K562 (cell line): ENCODE measurements at regions not wholly inside any gene's neighbourhood (a gene's known extent, or its start where the extent isn't known, plus 50 kb on each side); places are given as distances from the start of the nearest gene placed in this dataset.

Source experiments
- ATAC-seq: fragments of 200-7000 bp; cut with Tn5 transposase; 3 replicates; pipeline ENCODE4 v1.9.1; 2020; ENCODE audit warnings: moderate library complexity
- BruUV-seq: library from RNA; stranded (reverse); fragments of 400-500 nt; replicated peaks from 2 replicates; lab custom pipeline; 2021; lab: Mats Ljungman, UMichigan
- CTCF ChIA-PET: fragments of 300-600 bp; formaldehyde crosslinking; extraction: SDS; loops from one replicate; lab custom pipeline; 2021; ENCODE audit warnings: low intra/inter-chr PET ratio; lab: Yijun Ruan, JAX
- POLR2A ChIA-PET: fragments of 300-600, 350-650 bp; sonication (Branson Sonifier 250); formaldehyde crosslinking; extraction: SDS; loops from one replicate; lab custom pipeline; 2021; ENCODE audit warnings: antibody characterized with exemption, inconsistent platforms; lab: Yijun Ruan, JAX
- DNase-seq, 4 experiments: peaks; one replicate each; pipeline versions ENCODE4 v3.0.0 to v3.0.0-alpha.2; 2011 to 2018; ENCODE audit warnings: low spot score in 3 of 4, mixed read lengths in 3 of 4; ENCODE audit errors: extremely low read depth in 1 of 4
- FAIRE-seq: peaks from 2 replicates; lab custom pipeline; 2011; peaks lifted over from hg19 to GRCh38; lab: Jason Lieb, UNC
- H2AFZ ChIP-seq: 2 replicates; pipeline ENCODE4 v1.6.0; 2011; ENCODE audit warnings: low read depth, low read length, control low read depth, inconsistent platforms
- H3K27ac ChIP-seq: fragments of 200-600 bp; 3 replicates; pipeline ENCODE4 v1.8.0; 2011; ENCODE audit warnings: low read depth, mild to moderate bottlenecking, control low read depth, inconsistent platforms, low read length, moderate library complexity, mixed read lengths; ENCODE audit errors: extremely low read depth
- H3K27me3 ChIP-seq, 2 experiments: fragments of 300-600 bp in 1 of 2; 2 replicates in 1 of 2; 3 replicates in 1 of 2; pipeline versions ENCODE4 v1.6.0 to v1.8.0; 2011; ENCODE audit warnings: inconsistent platforms in 2 of 2, low read length in 2 of 2, mild to moderate bottlenecking in 1 of 2, mixed read lengths in 1 of 2, moderate library complexity in 1 of 2; ENCODE audit not compliant: control insufficient read depth in 2 of 2, insufficient read depth in 2 of 2
- H3K36me3 ChIP-seq: fragments of 300-600 bp; 3 replicates; pipeline ENCODE4 v1.8.0; 2011; ENCODE audit warnings: mild to moderate bottlenecking, low read length, inconsistent platforms; ENCODE audit not compliant: control insufficient read depth, insufficient read depth
- H3K4me1 ChIP-seq, 2 experiments: fragments of 200-600 bp in 1 of 2; replicated peaks in 1 of 2; 2 replicates in 1 of 2; 3 replicates in 1 of 2; pipeline versions ENCODE4 v1.5.1 to v1.8.0; 2011; ENCODE audit warnings: inconsistent platforms in 2 of 2, low read length in 2 of 2, mild to moderate bottlenecking in 1 of 2, mixed read lengths in 1 of 2, moderate library complexity in 1 of 2; ENCODE audit not compliant: control insufficient read depth in 2 of 2, insufficient read depth in 2 of 2
- H3K4me2 ChIP-seq: 2 replicates; pipeline ENCODE4 v1.6.1; 2011; ENCODE audit warnings: low read length, control low read depth, inconsistent platforms, mixed read lengths; ENCODE audit not compliant: insufficient read depth
- H3K4me3 ChIP-seq: fragments of 200-600 bp; sonication (generic), shearing (Covaris generic); 2 replicates; pipeline ENCODE4 v1.5.1; 2016; ENCODE audit warnings: control low read depth, inconsistent platforms
- H3K79me2 ChIP-seq: fragments of 200-600 bp; 3 replicates; pipeline ENCODE4 v1.8.0; 2011; ENCODE audit warnings: low read length, inconsistent platforms; ENCODE audit not compliant: control insufficient read depth, insufficient read depth
- H3K9ac ChIP-seq, 2 experiments: 2 replicates each; pipeline versions ENCODE4 v1.6.0 to v1.6.1; 2011; ENCODE audit warnings: low read depth in 2 of 2, low read length in 2 of 2, control low read depth in 1 of 2, inconsistent platforms in 1 of 2, mild to moderate bottlenecking in 1 of 2, mixed read lengths in 1 of 2; ENCODE audit not compliant: insufficient read depth in 1 of 2
- H3K9me1 ChIP-seq: one replicate; pipeline ENCODE4 v1.6.0; 2011; ENCODE audit warnings: inconsistent platforms, mild to moderate bottlenecking, low read length, moderate library complexity; ENCODE audit not compliant: control insufficient read depth, insufficient read depth
- H3K9me3 ChIP-seq: replicated peaks from 2 replicates; pipeline ENCODE4 v1.5.1; 2011; ENCODE audit warnings: low read depth, low read length, inconsistent platforms; ENCODE audit not compliant: control insufficient read depth, insufficient read depth
- H4K20me1 ChIP-seq: replicated peaks from 2 replicates; pipeline ENCODE4 v1.6.1; 2011; ENCODE audit warnings: low read length, inconsistent platforms, mixed read lengths; ENCODE audit not compliant: control insufficient read depth, insufficient read depth
- CTCF ChIP-seq, 3 experiments: IDR thresholded peaks in 2 of 3; conservative IDR thresholded peaks in 1 of 3; 2 replicates each; pipeline ENCODE4 v1.5.1; 2011 to 2012; ENCODE audit warnings: low read length in 3 of 3, mild to moderate bottlenecking in 3 of 3, control low read depth in 2 of 3, improper control_type of control experiment in 1 of 3, inconsistent platforms in 1 of 3, low read depth in 1 of 3, mixed read lengths in 1 of 3, moderate library complexity in 1 of 3; ENCODE audit not compliant: insufficient read depth in 2 of 3
- JUN ChIP-seq, 2 experiments: sonication (generic) in 1 of 2; formaldehyde crosslinking in 1 of 2; IDR thresholded peaks; 2 replicates each; pipeline versions ENCODE4 v1.6.1 to v1.8.0; 2012 to 2022; ENCODE audit warnings: borderline replicate concordance in 2 of 2, mild to moderate bottlenecking in 2 of 2, improper control_type of control experiment in 1 of 2, low read depth in 1 of 2, low read length in 1 of 2, missing genetic modification reagents in 1 of 2
- NCOA4 ChIP-seq: fragments of 450-650 bp; IDR thresholded peaks from 2 replicates; pipeline ENCODE4 v1.6.1; 2018; ENCODE audit warnings: mild to moderate bottlenecking; ENCODE audit not compliant: partially characterized antibody
- RAD21 ChIP-seq, 2 experiments: fragments of 250-450 bp in 1 of 2; fragments of 450-650 bp in 1 of 2; sonication (Bioruptor Pico) in 1 of 2; formaldehyde crosslinking in 1 of 2; IDR thresholded peaks in 1 of 2; conservative IDR thresholded peaks in 1 of 2; 2 replicates each; pipeline versions ENCODE4 v1.4.0 to v1.8.0; 2020 to 2022; ENCODE audit warnings: mild to moderate bottlenecking in 2 of 2, moderate library complexity in 1 of 2
- WGBS: fragments of 100-300 bp; shearing (Covaris generic); methylation state at CpG from one replicate; pipeline ENCODE4 v1.1.6; 2016; ENCODE audit warnings: low coverage, mixed read lengths; ENCODE audit not compliant: insufficient coverage; ENCODE audit errors: missing lambda C conversion rate; 5-methylcytosine and 5-hydroxymethylcytosine counted together
- in situ Hi-C: fragments of 300-500 bp; cut with MboI; formaldehyde crosslinking; loops from 4 replicates; pipeline ENCODE4 v1.15.0; 2018; ENCODE audit warnings: inconsistent platforms, mixed read lengths
- intact Hi-C: fragments of 100-400 bp; cut with micrococcal nuclease; formaldehyde crosslinking; loops from 2 replicates; pipeline ENCODE4 v1.14.2; 2022
- TF ChIP-seq, protein P1 (sequence below): fragments of 250-450 bp; sonication (Bioruptor Pico); IDR thresholded peaks from 2 replicates; pipeline ENCODE4 v1.8.0; 2022; ENCODE audit warnings: moderate library complexity, mild to moderate bottlenecking, inconsistent platforms
- TF ChIP-seq, protein P2 (sequence below): fragments of 250-450 bp; sonication (Bioruptor Pico); IDR thresholded peaks from 2 replicates; pipeline ENCODE4 v1.9.0; 2021; ENCODE audit warnings: mild to moderate bottlenecking, inconsistent platforms

GRCh38 chr14:55874785-55875184, 243.4 kb upstream of the PELI2 start:
- Histone ChIP-seq H4K20me1 (no peaks in the 10 kb centered on the region), H3K4me3 (no peak overlapping the region), H2AFZ (no peak overlapping the region), H3K27me3 (peaks cover 0 to 9% of the 10 kb centered on the region in 2 experiments; a peak in 1 of 5 replicates), H3K9me1 (no peaks in the 10 kb centered on the region), H3K36me3 (no peaks in the 10 kb centered on the region), H3K27ac (no peak overlapping the region), H3K4me2 (no peak overlapping the region), H3K9me3 (no peaks in the 10 kb centered on the region), H3K4me1 (no peaks in the 10 kb centered on the region), H3K9ac (no peak overlapping the region), H3K79me2 (no peaks in the 10 kb centered on the region)
- ChIA-PET POLR2A (no interaction called here), CTCF (no interaction called here)
- in situ Hi-C loops = no loop called here
- FAIRE-seq = no peak
- no TSS peak for BruUV-seq
- intact Hi-C loops = no loop called here
- WGBS = 2% methylated on average over 10 of the region's 10 CpGs
- ATAC-seq = no peak
- TF ChIP-seq RAD21 (CRISPR knock-in tag; conservative IDR thresholded peaks at IDR 0.05 in 1 of 2, IDR thresholded peaks at IDR 0.05 in 1 of 2) (peak in 1 of 2 experiments; percentile 22; a peak in 3 of 4 replicates), JUN (IDR thresholded peaks at IDR 0.05; ENCODE audit: borderline replicate concordance, low read depth, low read length) (no peak), JUN (CRISPR knock-in tag; IDR thresholded peaks at IDR 0.05; ENCODE audit: borderline replicate concordance) (no peak), NCOA4 (no peak), CTCF (IDR thresholded peaks at IDR 0.05 in 2 of 3, conservative IDR thresholded peaks at IDR 0.05 in 1 of 3; ENCODE audit: insufficient read depth in 2 of 3, low read depth in 1 of 3, low read length in 3 of 3) (peak in 1 of 3 experiments; percentile 3; a peak in 1 of 6 replicates)
- TF ChIP-seq, protein P1, sequence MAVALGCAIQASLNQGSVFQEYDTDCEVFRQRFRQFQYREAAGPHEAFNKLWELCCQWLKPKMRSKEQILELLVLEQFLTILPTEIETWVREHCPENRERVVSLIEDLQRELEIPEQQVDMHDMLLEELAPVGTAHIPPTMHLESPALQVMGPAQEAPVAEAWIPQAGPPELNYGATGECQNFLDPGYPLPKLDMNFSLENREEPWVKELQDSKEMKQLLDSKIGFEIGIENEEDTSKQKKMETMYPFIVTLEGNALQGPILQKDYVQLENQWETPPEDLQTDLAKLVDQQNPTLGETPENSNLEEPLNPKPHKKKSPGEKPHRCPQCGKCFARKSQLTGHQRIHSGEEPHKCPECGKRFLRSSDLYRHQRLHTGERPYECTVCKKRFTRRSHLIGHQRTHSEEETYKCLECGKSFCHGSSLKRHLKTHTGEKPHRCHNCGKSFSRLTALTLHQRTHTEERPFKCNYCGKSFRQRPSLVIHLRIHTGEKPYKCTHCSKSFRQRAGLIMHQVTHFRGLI = no peak
- TF ChIP-seq, protein P2, sequence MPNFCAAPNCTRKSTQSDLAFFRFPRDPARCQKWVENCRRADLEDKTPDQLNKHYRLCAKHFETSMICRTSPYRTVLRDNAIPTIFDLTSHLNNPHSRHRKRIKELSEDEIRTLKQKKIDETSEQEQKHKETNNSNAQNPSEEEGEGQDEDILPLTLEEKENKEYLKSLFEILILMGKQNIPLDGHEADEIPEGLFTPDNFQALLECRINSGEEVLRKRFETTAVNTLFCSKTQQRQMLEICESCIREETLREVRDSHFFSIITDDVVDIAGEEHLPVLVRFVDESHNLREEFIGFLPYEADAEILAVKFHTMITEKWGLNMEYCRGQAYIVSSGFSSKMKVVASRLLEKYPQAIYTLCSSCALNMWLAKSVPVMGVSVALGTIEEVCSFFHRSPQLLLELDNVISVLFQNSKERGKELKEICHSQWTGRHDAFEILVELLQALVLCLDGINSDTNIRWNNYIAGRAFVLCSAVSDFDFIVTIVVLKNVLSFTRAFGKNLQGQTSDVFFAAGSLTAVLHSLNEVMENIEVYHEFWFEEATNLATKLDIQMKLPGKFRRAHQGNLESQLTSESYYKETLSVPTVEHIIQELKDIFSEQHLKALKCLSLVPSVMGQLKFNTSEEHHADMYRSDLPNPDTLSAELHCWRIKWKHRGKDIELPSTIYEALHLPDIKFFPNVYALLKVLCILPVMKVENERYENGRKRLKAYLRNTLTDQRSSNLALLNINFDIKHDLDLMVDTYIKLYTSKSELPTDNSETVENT (CRISPR knock-in tag) = no peak
- TF ChIP-seq, all 486 proteins: peak for 2
- no peak for DNase-seq
